ENCODE measurements at regions not wholly inside any gene's neighbourhood (a gene's known extent, or its start where the extent isn't known, plus 50 kb on each side); places are given as distances from the start of the nearest gene placed in this dataset.
A peak's percentile ranks its signal among the peaks of the same experiment; 100 is the strongest.

DNA sequence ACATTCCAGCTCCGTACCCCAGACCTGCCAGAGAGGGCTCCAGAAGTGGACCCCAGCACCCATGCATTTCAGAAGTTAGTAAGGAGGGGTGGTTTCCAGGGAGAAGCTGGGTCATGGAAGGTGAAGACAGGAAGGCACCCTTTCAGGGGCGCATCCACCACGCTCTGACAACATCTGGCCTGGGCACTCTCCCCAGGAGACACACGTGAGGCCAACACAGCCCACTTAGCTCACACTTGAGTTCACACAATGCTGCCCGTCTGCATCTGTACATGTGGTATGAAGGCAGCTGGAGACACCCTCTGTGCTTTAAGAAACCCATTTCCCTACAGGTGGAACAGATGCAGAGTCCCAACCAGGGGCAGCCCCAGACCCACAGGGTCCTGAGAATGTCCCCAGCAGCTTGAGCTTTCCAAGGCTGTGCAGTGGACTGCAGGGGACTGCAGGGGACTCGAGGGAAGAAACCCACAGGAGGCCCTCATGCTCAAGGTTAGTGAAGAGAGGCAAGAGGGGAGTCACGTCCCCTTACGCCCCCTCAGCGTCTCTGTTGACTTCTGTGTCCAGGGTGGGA lies 326.8 kb upstream of the IRX1 start:
- peak; percentile 1 for DNase-seq

DNA sequence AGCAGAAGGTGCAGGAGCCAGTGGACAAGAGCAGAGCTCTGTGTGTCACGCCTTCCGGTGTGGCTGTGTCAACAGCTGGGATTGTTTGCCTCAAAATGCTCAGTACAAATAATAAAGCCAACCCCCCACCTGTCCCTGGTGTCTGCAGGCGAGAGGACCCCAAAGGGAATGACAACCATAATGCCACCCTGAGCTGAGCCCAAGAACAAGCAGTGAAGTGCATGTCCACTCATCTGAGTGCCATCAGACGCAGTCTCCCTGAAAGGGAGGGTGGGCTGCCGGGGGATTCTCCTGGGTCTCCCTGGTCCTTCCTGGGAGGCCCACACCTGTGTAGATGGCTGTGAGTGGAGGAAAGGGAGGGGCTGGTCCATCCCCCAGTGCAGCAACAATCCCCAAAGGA lies 328.8 kb upstream of the IRX1 start:
- DNase-seq: no peak

DNA sequence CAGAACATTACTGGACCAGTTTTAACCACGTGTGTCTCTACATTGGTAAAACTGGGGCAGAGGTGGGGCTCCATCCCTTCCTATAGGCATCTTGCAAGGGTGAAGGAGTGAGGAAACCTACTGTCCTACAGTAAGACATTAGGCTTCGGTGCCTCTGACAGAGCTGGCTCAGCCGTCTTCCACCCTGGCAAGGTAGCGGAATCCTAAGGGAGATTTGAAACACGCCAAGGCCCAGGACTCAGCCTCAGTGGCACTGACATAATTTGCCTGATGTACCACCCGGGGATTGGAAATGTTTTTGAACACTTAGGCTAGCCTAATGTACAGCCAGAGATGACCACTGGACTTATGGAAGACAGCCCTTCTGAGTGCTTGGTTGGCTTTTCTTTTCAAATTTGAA lies 329.7 kb upstream of the IRX1 start:
- DNase-seq: peak; percentile 1

- no peak for DNase-seq
Measured at GRCh38 chr5:3265131-3265885, 330.3 kb upstream of the IRX1 start.

GRCh38 chr5:3262451-3262850 lies 333.2 kb upstream of the IRX1 start:
- no peak for DNase-seq

GRCh38 chr5:3261081-3261480 lies 334.6 kb upstream of the IRX1 start:
- DNase-seq: no peak

DNA sequence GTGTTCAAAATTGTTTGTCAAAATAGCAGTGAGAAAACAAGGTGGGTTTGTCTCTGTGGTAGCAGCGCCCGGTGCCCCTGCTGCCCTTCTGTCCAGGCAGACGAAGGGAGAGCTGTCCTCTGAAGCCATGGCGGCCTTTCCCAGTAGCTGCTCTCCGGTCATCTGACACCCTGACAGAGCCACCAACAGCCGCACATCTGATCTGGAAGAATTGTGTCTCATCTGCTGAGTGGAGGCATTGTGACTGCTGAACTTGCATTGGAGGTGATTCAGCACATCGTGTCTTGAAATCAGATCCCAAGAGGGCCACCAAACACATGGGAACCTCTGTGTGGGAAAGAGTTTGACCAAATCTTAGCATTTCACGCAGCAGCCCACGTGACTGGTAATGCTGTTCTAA lies 337.6 kb upstream of the IRX1 start:
- DNase-seq: no peak

DNA sequence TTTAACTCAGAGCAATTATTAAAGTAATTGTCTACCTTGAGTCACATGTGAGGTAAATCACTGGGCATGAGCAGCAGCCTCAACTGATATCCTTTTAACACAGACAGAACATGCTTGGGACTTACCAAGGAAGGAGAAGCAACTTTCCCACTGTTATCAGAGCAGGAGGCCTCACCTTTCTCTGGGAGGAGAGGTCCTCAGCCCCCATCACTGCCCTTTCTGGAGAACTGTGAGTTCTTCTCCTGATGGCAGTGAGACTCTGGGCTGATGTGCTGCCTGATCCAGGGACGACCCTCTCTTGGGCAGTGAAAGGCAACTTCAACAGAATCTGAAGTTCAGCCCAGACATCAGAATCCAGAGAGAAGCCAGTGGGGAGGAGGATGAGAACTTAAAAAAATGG lies 343.4 kb upstream of the IRX1 start:
- DNase-seq: no peak

GRCh38 chr5:3251784-3252183 lies 343.8 kb upstream of the IRX1 start:
- no peak for DNase-seq

GRCh38 chr5:3249401-3249800 lies 346.2 kb upstream of the IRX1 start:
- DNase-seq: no peak

GRCh38 chr5:3237276-3237868 lies 358.3 kb upstream of the IRX1 start:
- no peak for DNase-seq

DNA sequence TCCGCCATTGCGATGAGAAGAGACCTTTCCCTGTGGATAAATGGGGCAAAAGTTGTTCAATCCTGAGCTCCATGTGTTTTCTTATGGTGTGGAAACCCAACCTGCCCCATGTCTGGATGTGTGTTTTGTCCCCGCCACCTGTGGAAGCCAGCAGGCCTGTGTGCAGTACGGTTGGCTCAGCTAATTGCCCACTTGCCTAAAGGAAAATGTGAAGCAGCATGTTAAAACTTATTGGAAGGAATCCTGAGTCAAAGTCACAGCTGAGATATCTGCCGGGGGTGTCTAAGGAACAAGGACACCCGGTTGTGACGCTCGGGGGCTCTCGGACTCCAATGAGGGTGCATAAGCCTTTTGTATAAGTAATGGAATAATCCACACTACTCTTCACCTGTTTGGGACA lies 361.1 kb upstream of the IRX1 start:
- DNase-seq: no peak

GRCh38 chr5:3230941-3231340 lies 364.7 kb upstream of the IRX1 start:
- DNase-seq: no peak

DNA sequence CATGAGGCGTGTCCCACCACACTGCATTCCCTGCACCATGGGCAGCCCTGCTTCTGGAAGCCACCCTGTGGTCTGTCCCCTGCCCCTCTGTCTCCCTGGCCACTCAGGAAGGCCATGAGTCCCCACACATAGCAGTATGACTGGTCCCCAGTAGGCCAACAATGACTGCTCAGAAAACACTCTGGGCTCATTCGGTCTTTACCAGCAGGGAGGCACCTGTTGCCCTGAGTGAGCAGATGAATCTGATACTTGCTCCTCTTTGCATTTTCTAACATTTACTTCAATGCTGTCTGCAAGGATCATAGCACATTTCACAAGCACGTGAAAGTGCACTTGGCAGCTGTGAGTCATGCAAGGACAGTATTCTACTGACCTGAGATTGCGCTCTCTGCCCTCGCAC lies 365.4 kb upstream of the IRX1 start:
- no peak for DNase-seq

DNA sequence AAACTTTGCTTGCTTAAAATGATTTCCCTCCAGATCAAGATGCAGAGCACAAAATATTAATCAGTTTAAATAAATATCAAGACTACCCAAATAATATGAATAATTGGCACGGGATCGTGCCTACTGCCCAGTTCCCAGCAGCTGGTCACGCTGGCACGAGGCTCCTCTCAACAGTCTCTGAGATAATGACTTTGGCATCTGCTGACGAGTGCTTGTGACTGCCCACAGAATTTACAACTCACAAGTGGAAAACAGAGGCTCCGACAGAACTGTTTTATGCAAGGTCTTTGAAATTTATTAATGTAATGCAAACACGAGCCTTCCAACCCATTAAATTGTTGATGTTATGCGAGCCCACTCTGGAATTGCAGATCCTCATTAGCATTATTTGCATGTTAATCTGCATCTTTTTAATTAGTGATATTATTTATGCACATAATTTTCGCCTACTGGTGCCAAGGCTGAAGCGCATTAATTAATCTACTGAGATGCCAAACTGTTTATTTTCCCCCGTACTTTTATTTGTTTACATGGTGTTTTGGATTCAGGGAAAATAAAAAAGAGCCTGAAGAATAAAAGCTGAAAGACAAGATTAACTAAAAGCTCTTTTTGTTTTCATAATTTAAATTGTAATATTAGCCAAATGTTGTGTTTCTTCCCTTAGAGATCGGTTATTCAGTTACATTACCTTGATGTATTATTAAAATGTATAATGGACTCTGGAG lies 369.3 kb upstream of the IRX1 start:
- DNase-seq: no peak

GRCh38 chr5:3225201-3225960 lies 370.3 kb upstream of the IRX1 start:
- no peak for DNase-seq

DNA sequence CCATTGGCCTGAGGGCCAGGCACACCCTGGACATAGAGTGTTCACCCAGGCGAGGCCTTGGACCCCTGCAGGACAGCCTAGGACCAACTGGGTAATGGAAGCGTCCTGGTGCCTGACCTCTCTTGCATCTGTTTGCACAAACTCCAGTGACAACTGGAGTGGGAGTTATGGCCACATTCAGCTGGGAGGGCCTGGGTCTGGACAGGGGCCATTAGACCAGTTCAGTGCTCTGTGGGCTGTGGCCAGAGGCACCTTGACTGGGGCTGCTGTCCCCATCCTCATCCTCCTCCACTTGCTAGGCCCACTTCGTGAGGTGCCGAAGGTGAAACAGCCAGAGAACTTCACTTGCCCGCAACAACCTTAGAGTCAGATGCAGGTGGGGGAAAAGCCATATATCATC lies 372.7 kb upstream of the IRX1 start:
- DNase-seq: no peak

DNA sequence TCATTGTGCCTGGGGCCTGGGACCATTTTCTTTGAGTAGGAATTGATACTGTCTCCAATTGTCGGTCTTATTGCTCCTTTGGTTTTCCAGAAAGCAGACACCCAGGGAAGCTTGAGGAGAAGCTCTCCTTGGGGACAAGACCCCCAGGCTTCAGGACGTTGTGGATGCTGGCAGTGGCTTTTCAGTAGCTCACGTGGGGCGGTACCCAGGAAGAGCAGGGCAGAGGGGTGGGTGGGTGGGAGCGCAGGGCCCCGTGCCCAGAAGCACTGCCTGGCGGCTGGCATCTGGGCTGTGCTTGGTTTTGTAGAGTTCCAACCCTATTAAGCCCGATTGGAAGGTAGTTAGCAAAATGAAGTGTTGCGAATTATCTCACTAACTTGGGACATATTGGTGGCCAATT lies 374.2 kb upstream of the IRX1 start:
- DNase-seq: no peak

GRCh38 chr5:3220638-3221288 lies 374.9 kb upstream of the IRX1 start:
- no peak for DNase-seq

- DNase-seq: no peak
Measured at GRCh38 chr5:3220201-3220600, 375.4 kb upstream of the IRX1 start.

GRCh38 chr5:3218916-3219650 lies 376.5 kb upstream of the IRX1 start:
- no peak for DNase-seq
